ENCODE measurements at regions not wholly inside any gene's neighbourhood (a gene's known extent, or its start where the extent isn't known, plus 50 kb on each side); places are given as distances from the start of the nearest gene placed in this dataset.

DNA sequence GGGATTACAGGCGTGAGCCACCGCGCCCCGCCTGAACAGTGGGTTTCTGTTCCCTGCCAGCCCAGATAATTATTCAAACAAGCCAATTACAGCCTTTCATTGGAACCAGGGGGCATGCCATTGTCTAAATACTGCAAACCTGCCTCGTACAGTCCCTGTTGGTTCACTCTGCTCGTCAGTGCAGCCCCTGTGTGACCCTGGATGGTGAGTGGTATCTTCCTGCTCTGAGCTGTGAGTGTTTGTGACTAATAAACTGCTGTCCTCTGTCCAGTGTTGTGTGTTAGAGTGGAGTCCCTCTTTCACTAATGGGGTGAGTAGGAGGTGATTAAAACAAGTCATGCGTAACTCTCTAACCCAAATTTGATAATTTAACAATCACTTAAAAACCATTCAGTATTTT lies 176.5 kb upstream of the FAM3C start:
- no peak for TF ChIP-seq POLR2AphosphoS5 (IDR thresholded peaks at IDR 0.05; ENCODE audit: low read depth, low read length)
- TF ChIP-seq POLR2A (IDR thresholded peaks at IDR 0.05; ENCODE audit: low read depth, low read length): no peak
- TF ChIP-seq POU2F2 (IDR thresholded peaks at IDR 0.05; ENCODE audit: low read depth, low read length): no peak
- TF ChIP-seq PAX5 (IDR thresholded peaks at IDR 0.05; ENCODE audit: insufficient read depth, low read length, severe bottlenecking): no peak

Data from GM12891 (cell line).